A549 (cell line): ENCODE measurements at regions not wholly inside any gene's neighbourhood (a gene's known extent, or its start where the extent isn't known, plus 50 kb on each side); places are given as distances from the start of the nearest gene placed in this dataset.

Source experiments
- ATAC-seq, 2 experiments: fragments of 200-7000 bp in 1 of 2; fragments of >200 bp in 1 of 2; cut with Nextera tagmentation in 1 of 2; cut with Tn5 transposase in 1 of 2; 3 replicates each; pipeline versions ENCODE4 v1.8.0 to v1.9.1; 2018 to 2020; ENCODE audit warnings: mild to moderate bottlenecking in 1 of 2, moderate library complexity in 1 of 2
- CTCF ChIA-PET: fragments of 300-600 bp; sonication (Branson Sonifier 250); formaldehyde crosslinking; extraction: SDS; loops from one replicate; lab custom pipeline; 2021; ENCODE audit warnings: antibody characterized with exemption, inconsistent platforms; lab: Yijun Ruan, JAX
- POLR2A ChIA-PET: fragments of 350-600 bp; formaldehyde crosslinking; extraction: SDS; loops from one replicate; lab custom pipeline; 2021; ENCODE audit warnings: antibody characterized with exemption, inconsistent platforms; lab: Yijun Ruan, JAX
- DNase-seq, 2 experiments: peaks; one replicate each; pipeline versions ENCODE4 v3.0.0 to v3.0.0-alpha.2; 2011 to 2016; ENCODE audit warnings: low read depth in 1 of 2, low spot score in 1 of 2
- FAIRE-seq: peaks from 2 replicates; lab custom pipeline; 2011; peaks lifted over from hg19 to GRCh38; lab: Jason Lieb, UNC
- H3K27ac ChIP-seq, 2 experiments: fragments of >200 bp; sonication (Bioruptor Twin); formaldehyde crosslinking; 3 replicates each; pipeline ENCODE4 v1.5.1; 2016 to 2017
- H3K4me1 ChIP-seq: fragments of >200 bp; sonication (Bioruptor Twin); formaldehyde crosslinking; 3 replicates; pipeline ENCODE4 v1.6.1; 2016
- H3K4me2 ChIP-seq: fragments of >200 bp; sonication (Bioruptor Twin); formaldehyde crosslinking; 3 replicates; pipeline ENCODE4 v1.6.1; 2016
- H3K4me3 ChIP-seq: fragments of >200 bp; sonication (Bioruptor Twin); formaldehyde crosslinking; 3 replicates; pipeline ENCODE4 v1.5.1; 2016
- H3K9me3 ChIP-seq: fragments of >200 bp; sonication (Bioruptor Twin); formaldehyde crosslinking; 3 replicates; pipeline ENCODE4 v1.6.1; 2016
- BCL3 ChIP-seq: fragments of >200 bp; sonication (Bioruptor Twin); formaldehyde crosslinking; IDR thresholded peaks from 3 replicates; pipeline ENCODE4 v1.6.1; 2016
- CHD4 ChIP-seq: fragments of 200-600 bp; sonication (generic); IDR thresholded peaks from 2 replicates; pipeline ENCODE4 v1.6.1; 2016; ENCODE audit warnings: antibody characterized with exemption, mild to moderate bottlenecking, borderline replicate concordance
- E2F6 ChIP-seq: IDR thresholded peaks from 2 replicates; pipeline ENCODE4 v1.6.1; 2012; ENCODE audit warnings: low read depth, borderline replicate concordance
- EHMT2 ChIP-seq: fragments of 200-600 bp; sonication (generic); IDR thresholded peaks from 2 replicates; pipeline ENCODE4 v1.6.1; 2016; ENCODE audit warnings: antibody characterized with exemption, low read depth, mild to moderate bottlenecking, moderate library complexity
- EP300 ChIP-seq, 2 experiments: fragments of >200 bp; sonication (Bioruptor Twin); formaldehyde crosslinking; IDR thresholded peaks; 2 replicates in 1 of 2; 3 replicates in 1 of 2; pipeline ENCODE4 v1.6.1; 2016 to 2017
- FOSB ChIP-seq: fragments of 250-450 bp; sonication (Bioruptor Pico); IDR thresholded peaks from 2 replicates; pipeline ENCODE4 v1.5.0; 2020; ENCODE audit warnings: mild to moderate bottlenecking, moderate library complexity
- FOSL2 ChIP-seq, 2 experiments: fragments of 450-650 bp in 1 of 2; fragments of >200 bp in 1 of 2; sonication (Bioruptor Twin) in 1 of 2; formaldehyde crosslinking; IDR thresholded peaks; 2 replicates each; pipeline versions ENCODE4 v1.5.0 to v1.6.1; 2016 to 2020; ENCODE audit warnings: mild to moderate bottlenecking in 1 of 2, moderate library complexity in 1 of 2
- FOXS1 ChIP-seq: fragments of 250-450 bp; sonication (Bioruptor Pico); IDR thresholded peaks from 2 replicates; pipeline ENCODE4 v1.5.0; 2020; ENCODE audit warnings: mild to moderate bottlenecking, moderate library complexity
- HEYL ChIP-seq: fragments of 250-450 bp; sonication (Bioruptor Pico); IDR thresholded peaks from 2 replicates; pipeline ENCODE4 v1.8.0; 2021; ENCODE audit warnings: mild to moderate bottlenecking, moderate library complexity
- HOXA7 ChIP-seq: fragments of 250-450 bp; sonication (Bioruptor Pico); IDR thresholded peaks from 2 replicates; pipeline ENCODE4 v1.5.0; 2020; ENCODE audit warnings: mild to moderate bottlenecking, moderate library complexity
- KDM5A ChIP-seq: fragments of 200-600 bp; sonication (generic); IDR thresholded peaks from 2 replicates; pipeline ENCODE4 v1.6.1; 2016; ENCODE audit warnings: antibody characterized with exemption, mild to moderate bottlenecking
- MAX ChIP-seq: IDR thresholded peaks from 2 replicates; pipeline ENCODE4 v1.6.1; 2012
- MAZ ChIP-seq: fragments of 150-350 bp; IDR thresholded peaks from 2 replicates; pipeline ENCODE4 v1.6.1; 2014; ENCODE audit warnings: antibody characterized with exemption, low read depth, low read length, borderline replicate concordance
- NR3C1 ChIP-seq: fragments of >200 bp; sonication (Bioruptor Twin); formaldehyde crosslinking; IDR thresholded peaks from 3 replicates; pipeline ENCODE4 v1.6.1; 2017
- POLR2A ChIP-seq: IDR thresholded peaks from 2 replicates; pipeline ENCODE4 v1.6.1; 2012; ENCODE audit warnings: mild to moderate bottlenecking, low read length
- POLR2AphosphoS2 ChIP-seq: conservative IDR thresholded peaks from 2 replicates; pipeline ENCODE4 v1.6.1; 2012; ENCODE audit warnings: low read length, improper control_type of control experiment, inconsistent platforms
- RFX5 ChIP-seq: fragments of 450-650 bp; IDR thresholded peaks from 2 replicates; pipeline ENCODE4 v1.7.1; 2014; ENCODE audit warnings: antibody characterized with exemption, mild to moderate bottlenecking, moderate library complexity
- RNF2 ChIP-seq: fragments of 200-600 bp; sonication (generic); IDR thresholded peaks from 2 replicates; pipeline ENCODE4 v1.6.1; 2016; ENCODE audit warnings: low read depth, mild to moderate bottlenecking, antibody characterized with exemption, moderate library complexity, borderline replicate concordance
- SREBF2 ChIP-seq: fragments of 450-650 bp; IDR thresholded peaks from 2 replicates; pipeline ENCODE4 v1.6.1; 2014; ENCODE audit warnings: mild to moderate bottlenecking, moderate library complexity
- TP53 ChIP-seq: fragments of 250-450 bp; sonication (Bioruptor Pico); IDR thresholded peaks from 2 replicates; pipeline ENCODE4 v1.5.0; 2021; ENCODE audit warnings: mild to moderate bottlenecking, moderate library complexity
- ZSCAN20 ChIP-seq: fragments of 250-450 bp; sonication (Bioruptor Pico); IDR thresholded peaks from 2 replicates; pipeline ENCODE4 v1.8.0; 2022; ENCODE audit warnings: mild to moderate bottlenecking, moderate library complexity
- WGBS: methylation state at CpG from one replicate; pipeline ENCODE4 v1.1.6; 2017; ENCODE audit errors: missing lambda C conversion rate; 5-methylcytosine and 5-hydroxymethylcytosine counted together

GRCh38 chr15:94070356-94071295 lies 160.7 kb upstream of the MCTP2 start:
- peak; percentile 15 to 46 for DNase-seq
- 5% methylated on average over 19 of the region's 19 CpGs for WGBS
- H3K9me3 ChIP-seq, result peaks cover 13% of the 10 kb centered on the region; the same call in 2 of the 3 replicates

GRCh38 chr15:94069844-94070243 lies 161.5 kb upstream of the MCTP2 start:
- CTCF ChIA-PET, result interaction anchor here (1.3 kb wide), 1 partner anchor 21 kb away, joined by 3 read pairs; no protein-coding TSS in a partner anchor
- FAIRE-seq, result peak; percentile 59

More at GRCh38 chr15:94070356-94071295, 160.7 kb upstream of the MCTP2 start:
- POLR2A ChIA-PET, result interaction anchor here (0.7 kb wide), 1 partner anchor 35 kb away, joined by 3 read pairs; no protein-coding TSS in a partner anchor
- TF ChIP-seq E2F6, result no peak
- TF ChIP-seq BCL3, result no peak
- no peak for TF ChIP-seq FOSL2 (IDR thresholded peaks at IDR 0.05)
- peak; percentile 36 for TF ChIP-seq FOSL2 (CRISPR knock-in tag; IDR thresholded peaks at IDR 0.05)
- no peak for TF ChIP-seq NR3C1
- TF ChIP-seq, all 56 proteins: peak for 1
- ATAC-seq (peak; percentile 79 to 82; a peak in 5 of 6 replicates), FAIRE-seq (no peak)
- Histone ChIP-seq H3K4me3 (peak overlapping the region; percentile 41), H3K27ac (peak overlapping the region; percentile 40 to 52; a peak in 2 of 6 replicates), H3K4me1 (no peaks in the 10 kb centered on the region), H3K4me2 (peak overlapping the region; percentile 70)
- CTCF ChIA-PET, result interaction anchor here (1.3 kb wide), 1 partner anchor 21 kb away, joined by 3 read pairs; no protein-coding TSS in a partner anchor

GRCh38 chr15:94066811-94067210 lies 164.6 kb upstream of the MCTP2 start:
- POLR2A ChIA-PET, result no interaction called here
- WGBS, result 0% methylated on average over 3 of the region's 3 CpGs
- TF ChIP-seq E2F6 (no peak), FOSB (CRISPR knock-in tag) (no peak), KDM5A (no peak), FOXS1 (CRISPR knock-in tag) (no peak), MAX (no peak), MAZ (no peak), RNF2 (no peak)

More at GRCh38 chr15:94069844-94070243, 161.5 kb upstream of the MCTP2 start:
- Histone ChIP-seq H3K4me1 (no peaks in the 10 kb centered on the region), H3K4me2 (peak overlapping the region; percentile 70), H3K9me3 (peaks cover 13% of the 10 kb centered on the region; the same call in 2 of the 3 replicates), H3K27ac (no peak overlapping the region), H3K4me3 (no peak overlapping the region; the same call in 2 of the 3 replicates)
- POLR2A ChIA-PET, result no interaction called here
- ATAC-seq (no peak), DNase-seq (no peak)
- no peak for TF ChIP-seq CHD4
- 7% methylated on average over 9 of the region's 9 CpGs for WGBS

GRCh38 chr15:94066046-94066445 lies 165.3 kb upstream of the MCTP2 start:
- Histone ChIP-seq H3K27ac (no peak overlapping the region), H3K4me2 (no peak overlapping the region), H3K4me1 (no peaks in the 10 kb centered on the region), H3K4me3 (no peak overlapping the region), H3K9me3 (peaks cover 7% of the 10 kb centered on the region; the same call in 2 of the 3 replicates)
- no peak for ATAC-seq
- POLR2A ChIA-PET, result no interaction called here
- no peak for DNase-seq
- no peak for FAIRE-seq
- WGBS, result 17% methylated on average over 3 of the region's 3 CpGs
- CTCF ChIA-PET, result interaction anchor here (1.3 kb wide), 1 partner anchor 19 kb away, joined by 3 read pairs; no protein-coding TSS in a partner anchor
- no peak for TF ChIP-seq CHD4
- no peak for TF ChIP-seq SREBF2
- TF ChIP-seq EP300 (IDR thresholded peaks at IDR 0.05), result no peak
- TF ChIP-seq POLR2AphosphoS2, result no peak
- no peak for TF ChIP-seq ZSCAN20 (CRISPR knock-in tag)
- TF ChIP-seq RFX5, result no peak
- TF ChIP-seq HEYL, result no peak
- TF ChIP-seq HOXA7 (CRISPR knock-in tag), result no peak
- no peak for TF ChIP-seq POLR2A
- TF ChIP-seq EHMT2, result no peak
- no peak for TF ChIP-seq TP53

More at GRCh38 chr15:94066811-94067210, 164.6 kb upstream of the MCTP2 start:
- Histone ChIP-seq H3K4me1 (no peaks in the 10 kb centered on the region), H3K4me2 (no peak overlapping the region), H3K27ac (no peak overlapping the region), H3K9me3 (peaks cover 11% of the 10 kb centered on the region; the same call in 2 of the 3 replicates), H3K4me3 (no peak overlapping the region)
- ATAC-seq (no peak), FAIRE-seq (no peak), DNase-seq (no peak)
- CTCF ChIA-PET, result interaction anchor here (1.3 kb wide), 1 partner anchor 18 kb away, joined by 3 read pairs; no protein-coding TSS in a partner anchor
